CD8-positive, alpha-beta memory T cell (primary cell): ENCODE measurements at regions not wholly inside any gene's neighbourhood (a gene's known extent, or its start where the extent isn't known, plus 50 kb on each side); places are given as distances from the start of the nearest gene placed in this dataset.

ENCODE experiments used
- CTCF ChIA-PET: fragments of 350-600 bp; sonication (Branson Sonifier 250); formaldehyde crosslinking; loops from one replicate; lab custom pipeline; 2021; ENCODE audit warnings: antibody characterized with exemption; lab: Charles Lee
- POLR2A ChIA-PET: fragments of 350-600 bp; sonication (Branson Sonifier 250); formaldehyde crosslinking; loops from one replicate; lab custom pipeline; 2021; ENCODE audit warnings: antibody characterized with exemption; lab: Charles Lee
- DNase-seq, 5 donors: peaks; one replicate each; pipeline versions ENCODE4 v3.0.0 to v3.0.0-alpha.2; 2020 to 2022; ENCODE audit warnings: mixed read lengths in 1 of 5
- H3K27ac ChIP-seq: one replicate; pipeline ENCODE4 v1.7.0; 2013; ENCODE audit warnings: low read depth, mild to moderate bottlenecking, low read length, moderate library complexity
- H3K27me3 ChIP-seq: 2 replicates; pipeline ENCODE4 v1.7.0; 2013; ENCODE audit warnings: low read length, mild to moderate bottlenecking; ENCODE audit not compliant: insufficient read depth, poor library complexity, severe bottlenecking
- H3K36me3 ChIP-seq: 2 replicates; pipeline ENCODE4 v1.7.0; 2013; ENCODE audit warnings: mild to moderate bottlenecking, low read length, moderate library complexity; ENCODE audit not compliant: insufficient read depth
- H3K4me1 ChIP-seq: 2 replicates; pipeline ENCODE4 v1.7.0; 2013; ENCODE audit warnings: mild to moderate bottlenecking, low read length, moderate library complexity; ENCODE audit not compliant: insufficient read depth
- H3K4me3 ChIP-seq: 2 replicates; pipeline ENCODE4 v1.7.0; 2013; ENCODE audit warnings: mild to moderate bottlenecking, low read length
- H3K9me3 ChIP-seq: 2 replicates; pipeline ENCODE4 v1.7.0; 2013; ENCODE audit warnings: mild to moderate bottlenecking, low read length
- H3K27ac Mint-ChIP-seq, 8 donors: one replicate each; pipeline ENCODE4 v1.8.0; 2020 to 2021; ENCODE audit warnings: mixed read lengths in 8 of 8, mild to moderate bottlenecking in 6 of 8, inconsistent platforms in 3 of 8, moderate library complexity in 3 of 8
- H3K27me3 Mint-ChIP-seq, 2 donors: one replicate each; pipeline ENCODE4 v1.8.0; 2020 to 2021; ENCODE audit warnings: mixed read lengths in 2 of 2, mild to moderate bottlenecking in 1 of 2, moderate library complexity in 1 of 2
- H3K36me3 Mint-ChIP-seq, 3 donors: one replicate each; pipeline ENCODE4 v1.8.0; 2020 to 2021; ENCODE audit warnings: mixed read lengths in 3 of 3, inconsistent platforms in 1 of 3, mild to moderate bottlenecking in 1 of 3
- H3K4me1 Mint-ChIP-seq, 3 donors: one replicate each; pipeline ENCODE4 v1.8.0; 2020 to 2021; ENCODE audit warnings: mixed read lengths in 3 of 3, inconsistent platforms in 1 of 3, mild to moderate bottlenecking in 1 of 3
- H3K4me3 Mint-ChIP-seq, 7 donors: one replicate each; pipeline ENCODE4 v1.8.0; 2020 to 2021; ENCODE audit warnings: mixed read lengths in 7 of 7, mild to moderate bottlenecking in 6 of 7, moderate library complexity in 4 of 7, inconsistent platforms in 2 of 7
- H3K9me3 Mint-ChIP-seq, 5 donors: one replicate each; pipeline ENCODE4 v1.8.0; 2020 to 2022; ENCODE audit warnings: mixed read lengths in 5 of 5, mild to moderate bottlenecking in 3 of 5, moderate library complexity in 2 of 5, inconsistent platforms in 1 of 5

- no peaks in the 10 kb centered on the region for H3K4me1 Mint-ChIP-seq
- no peaks in the 10 kb centered on the region for H3K36me3 Mint-ChIP-seq
- ChIA-PET CTCF (no interaction called here), POLR2A (no interaction called here)
- Histone ChIP-seq H3K9me3 (no peaks in the 10 kb centered on the region), H3K36me3 (no peaks in the 10 kb centered on the region), H3K27me3 (no peaks in the 10 kb centered on the region), H3K4me3 (no peak overlapping the region), H3K4me1 (no peaks in the 10 kb centered on the region), H3K27ac (no peak overlapping the region)
- H3K27ac Mint-ChIP-seq: no peak overlapping the region
- peaks cover 0 to 9% (median 2%) of the 10 kb centered on the region in 5 donors for H3K9me3 Mint-ChIP-seq
- no peak overlapping the region for H3K4me3 Mint-ChIP-seq
- no peak for DNase-seq
- H3K27me3 Mint-ChIP-seq: no peaks in the 10 kb centered on the region
These were observed 419.2 kb upstream of the MMS22L start for GRCh38 chr6:97702248-97702647.

- CTCF ChIA-PET: no interaction called here
- H3K9me3 ChIP-seq: no peaks in the 10 kb centered on the region
- H3K27ac ChIP-seq: no peak overlapping the region
- Mint-ChIP-seq H3K4me1 (no peaks in the 10 kb centered on the region), H3K27me3 (no peaks in the 10 kb centered on the region), H3K9me3 (peaks cover 0 to 9% (median 2%) of the 10 kb centered on the region in 5 donors), H3K4me3 (no peak overlapping the region), H3K36me3 (no peaks in the 10 kb centered on the region), H3K27ac (peak overlapping the region in 1 of 8 donors; percentile 36)
- H3K27me3 ChIP-seq: no peaks in the 10 kb centered on the region
- no peak overlapping the region for H3K4me3 ChIP-seq
- POLR2A ChIA-PET: no interaction called here
- no peaks in the 10 kb centered on the region for H3K4me1 ChIP-seq
- DNase-seq: no peak
- H3K36me3 ChIP-seq: no peaks in the 10 kb centered on the region
These were observed 420.6 kb upstream of the MMS22L start for GRCh38 chr6:97703661-97704060.

GRCh38 chr6:97705568-97705967 lies 422.6 kb upstream of the MMS22L start:
- no peaks in the 10 kb centered on the region for H3K36me3 ChIP-seq
- ChIA-PET CTCF (no interaction called here), POLR2A (no interaction called here)
- Mint-ChIP-seq H3K27me3 (no peaks in the 10 kb centered on the region), H3K27ac (no peak overlapping the region), H3K4me1 (no peaks in the 10 kb centered on the region), H3K4me3 (no peak overlapping the region), H3K9me3 (peaks cover 0 to 9% (median 0%) of the 10 kb centered on the region in 5 donors), H3K36me3 (no peaks in the 10 kb centered on the region)
- no peak for DNase-seq
- no peak overlapping the region for H3K4me3 ChIP-seq
- no peaks in the 10 kb centered on the region for H3K27me3 ChIP-seq
- no peaks in the 10 kb centered on the region for H3K4me1 ChIP-seq
- H3K27ac ChIP-seq: no peak overlapping the region
- no peaks in the 10 kb centered on the region for H3K9me3 ChIP-seq

DNA sequence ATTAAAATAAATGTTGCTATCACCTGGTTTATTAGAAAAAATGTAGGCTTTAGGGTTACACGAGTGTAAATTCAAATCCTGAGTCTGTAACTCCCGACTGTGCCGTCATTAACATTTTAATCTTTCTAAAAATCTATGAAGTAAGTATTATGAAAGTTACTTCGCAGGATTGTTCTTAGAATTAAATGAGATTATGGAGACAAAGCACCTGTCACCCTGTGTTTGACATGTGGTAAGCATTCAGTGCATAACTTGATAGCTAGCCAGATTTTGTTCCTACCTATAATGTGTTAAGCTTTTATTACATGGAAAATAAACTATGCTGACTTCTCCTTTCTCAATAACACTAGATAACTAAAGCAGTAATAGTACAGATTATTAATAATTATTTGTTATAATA lies 429.7 kb upstream of the MMS22L start:
- Mint-ChIP-seq H3K4me1 (no peaks in the 10 kb centered on the region), H3K27ac (no peak overlapping the region), H3K27me3 (no peaks in the 10 kb centered on the region), H3K9me3 (peaks cover 0 to 4% (median 4%) of the 10 kb centered on the region in 5 donors), H3K36me3 (no peaks in the 10 kb centered on the region), H3K4me3 (no peak overlapping the region)
- no peak overlapping the region for H3K27ac ChIP-seq
- H3K9me3 ChIP-seq: no peaks in the 10 kb centered on the region
- no peak for DNase-seq
- H3K4me1 ChIP-seq: no peaks in the 10 kb centered on the region
- H3K27me3 ChIP-seq: no peaks in the 10 kb centered on the region
- no peak overlapping the region for H3K4me3 ChIP-seq
- no peaks in the 10 kb centered on the region for H3K36me3 ChIP-seq
- ChIA-PET POLR2A (no interaction called here), CTCF (no interaction called here)

DNA sequence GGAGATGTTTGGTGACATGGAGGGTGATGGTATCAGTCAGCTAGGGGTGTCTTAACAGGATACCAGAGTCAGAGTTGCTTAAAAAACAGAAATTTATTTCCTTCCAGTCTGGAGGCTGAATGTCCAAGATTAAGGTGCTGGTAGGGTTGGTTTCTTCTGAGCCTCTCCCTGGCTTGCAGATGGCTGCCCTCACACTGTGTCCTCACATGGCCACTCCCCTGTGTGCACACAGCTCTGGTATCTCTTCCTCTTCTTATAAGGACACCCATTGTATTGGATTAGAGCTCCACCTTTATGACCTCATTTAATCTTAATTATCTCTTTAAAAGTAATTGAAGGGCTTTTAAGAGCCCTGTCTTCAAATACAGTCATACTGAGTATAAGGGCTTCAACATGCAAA lies 431.8 kb upstream of the MMS22L start:
- Mint-ChIP-seq H3K4me1 (no peaks in the 10 kb centered on the region), H3K36me3 (no peaks in the 10 kb centered on the region), H3K4me3 (no peak overlapping the region), H3K9me3 (peaks cover 0 to 4% (median 2%) of the 10 kb centered on the region in 5 donors), H3K27ac (no peak overlapping the region), H3K27me3 (no peaks in the 10 kb centered on the region)
- H3K27me3 ChIP-seq: no peaks in the 10 kb centered on the region
- H3K4me3 ChIP-seq: no peak overlapping the region
- CTCF ChIA-PET: no interaction called here
- no peaks in the 10 kb centered on the region for H3K36me3 ChIP-seq
- H3K4me1 ChIP-seq: no peaks in the 10 kb centered on the region
- H3K27ac ChIP-seq: no peak overlapping the region
- no peaks in the 10 kb centered on the region for H3K9me3 ChIP-seq
- POLR2A ChIA-PET: no interaction called here
- DNase-seq: no peak

DNA sequence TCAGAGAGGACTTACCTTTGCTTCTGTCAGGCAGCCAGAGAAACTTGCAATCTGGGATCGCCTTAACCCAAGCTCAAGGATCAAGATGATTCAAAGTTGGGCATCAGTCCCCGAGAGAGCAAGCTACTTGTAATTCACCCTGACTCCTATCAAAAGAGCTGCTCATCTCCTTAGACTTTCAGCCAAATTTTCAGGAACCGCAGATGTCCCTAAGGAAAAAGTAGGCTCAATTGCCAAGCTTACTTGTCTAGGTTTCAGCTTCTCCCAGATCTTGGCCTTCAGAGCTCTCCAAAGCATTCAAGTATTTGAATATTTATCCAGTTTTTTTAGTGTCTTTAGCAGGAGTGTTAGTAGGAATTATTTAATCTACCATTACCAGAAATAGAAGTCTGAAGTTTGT lies 434.1 kb upstream of the MMS22L start:
- CTCF ChIA-PET: interaction anchor here (1.2 kb wide), 1 partner anchor 8 kb away, joined by 3 read pairs; no protein-coding TSS in a partner anchor

GRCh38 chr6:97726378-97726777 lies 443.4 kb upstream of the MMS22L start:
- no peaks in the 10 kb centered on the region for H3K4me1 Mint-ChIP-seq
- H3K27me3 Mint-ChIP-seq: no peaks in the 10 kb centered on the region

More for the DNA sequence above, 434.1 kb upstream of the MMS22L start:
- Histone ChIP-seq H3K27ac (no peak overlapping the region), H3K27me3 (no peaks in the 10 kb centered on the region), H3K36me3 (no peaks in the 10 kb centered on the region), H3K9me3 (no peaks in the 10 kb centered on the region), H3K4me3 (no peak overlapping the region), H3K4me1 (no peaks in the 10 kb centered on the region)
- no peaks in the 10 kb centered on the region for H3K27me3 Mint-ChIP-seq
- H3K36me3 Mint-ChIP-seq: no peaks in the 10 kb centered on the region
- no peaks in the 10 kb centered on the region for H3K4me1 Mint-ChIP-seq
- no peak overlapping the region for H3K4me3 Mint-ChIP-seq
- no peak for DNase-seq
- POLR2A ChIA-PET: no interaction called here
- H3K27ac Mint-ChIP-seq: no peak overlapping the region
- peaks cover 0 to 6% (median 0%) of the 10 kb centered on the region in 5 donors for H3K9me3 Mint-ChIP-seq

DNA sequence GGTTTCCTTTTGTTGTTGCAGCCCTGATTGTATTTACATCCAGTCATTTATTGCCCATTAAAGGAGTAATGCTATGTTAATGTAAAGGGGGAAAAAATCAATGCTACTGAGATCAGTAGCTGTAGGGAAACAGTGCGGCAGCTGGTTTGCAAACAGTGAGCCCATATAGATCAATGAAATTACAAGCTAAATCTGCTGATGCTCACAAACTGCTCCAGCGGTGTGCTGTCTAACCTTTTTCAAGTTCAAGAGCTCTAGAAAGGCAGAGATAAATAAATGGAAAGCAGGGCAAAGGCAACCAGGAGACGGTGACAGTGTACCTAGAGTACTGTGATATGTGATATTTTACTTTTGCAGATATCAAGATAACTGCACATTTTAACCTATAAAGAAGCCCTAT lies 449.0 kb upstream of the MMS22L start:
- Histone ChIP-seq H3K36me3 (no peaks in the 10 kb centered on the region), H3K27ac (no peak overlapping the region), H3K4me1 (no peaks in the 10 kb centered on the region), H3K27me3 (no peaks in the 10 kb centered on the region), H3K9me3 (no peaks in the 10 kb centered on the region), H3K4me3 (no peak overlapping the region)
- CTCF ChIA-PET: no interaction called here
- Mint-ChIP-seq H3K4me1 (no peaks in the 10 kb centered on the region), H3K9me3 (peaks cover 0 to 7% (median 4%) of the 10 kb centered on the region in 5 donors), H3K27me3 (peaks cover 0 to 1% of the 10 kb centered on the region in 2 donors), H3K36me3 (no peaks in the 10 kb centered on the region), H3K4me3 (no peak overlapping the region), H3K27ac (no peak overlapping the region)
- DNase-seq: no peak
- POLR2A ChIA-PET: no interaction called here

More at GRCh38 chr6:97726378-97726777, 443.4 kb upstream of the MMS22L start:
- H3K9me3 Mint-ChIP-seq: peaks cover 0 to 4% (median 3%) of the 10 kb centered on the region in 5 donors
- H3K4me1 ChIP-seq: no peaks in the 10 kb centered on the region
- H3K27ac ChIP-seq: no peak overlapping the region
- ChIA-PET CTCF (no interaction called here), POLR2A (no interaction called here)
- no peaks in the 10 kb centered on the region for H3K9me3 ChIP-seq
- H3K36me3 Mint-ChIP-seq: no peaks in the 10 kb centered on the region
- no peak for DNase-seq
- no peak overlapping the region for H3K4me3 Mint-ChIP-seq
- no peak overlapping the region for H3K4me3 ChIP-seq
- no peaks in the 10 kb centered on the region for H3K27me3 ChIP-seq
- H3K27ac Mint-ChIP-seq: no peak overlapping the region
- no peaks in the 10 kb centered on the region for H3K36me3 ChIP-seq

DNA sequence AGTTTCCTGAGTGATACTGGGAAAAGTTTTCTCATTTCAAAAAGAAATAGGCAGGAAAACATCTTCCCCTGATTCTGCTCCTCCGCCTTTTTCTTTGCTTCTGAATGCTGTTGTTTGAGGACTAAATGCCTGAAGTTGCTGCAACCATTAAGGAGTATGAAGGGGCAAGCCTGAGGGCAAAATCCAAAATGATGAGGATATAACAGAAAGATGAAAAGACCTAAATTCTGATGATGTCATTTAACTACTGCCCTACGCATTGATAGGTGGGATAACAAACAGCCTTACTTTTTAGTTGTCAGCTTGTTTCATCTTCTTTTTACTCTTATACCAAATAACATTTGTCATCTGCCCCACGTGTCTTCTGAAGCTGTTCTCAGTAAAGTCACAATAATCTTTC lies 474.6 kb upstream of the MMS22L start:
- Histone ChIP-seq H3K36me3 (no peaks in the 10 kb centered on the region), H3K27me3 (no peaks in the 10 kb centered on the region), H3K9me3 (no peaks in the 10 kb centered on the region), H3K27ac (no peak overlapping the region), H3K4me3 (no peak overlapping the region), H3K4me1 (no peaks in the 10 kb centered on the region)
- Mint-ChIP-seq H3K4me3 (no peak overlapping the region), H3K27ac (no peak overlapping the region), H3K36me3 (no peaks in the 10 kb centered on the region), H3K4me1 (no peaks in the 10 kb centered on the region), H3K27me3 (no peaks in the 10 kb centered on the region), H3K9me3 (peaks cover 0 to 4% (median 3%) of the 10 kb centered on the region in 5 donors)
- DNase-seq: no peak
- CTCF ChIA-PET: no interaction called here
- POLR2A ChIA-PET: no interaction called here
